Neutrophil (primary cell): ENCODE measurements at regions not wholly inside any gene's neighbourhood (a gene's known extent, or its start where the extent isn't known, plus 50 kb on each side); places are given as distances from the start of the nearest gene placed in this dataset.

Experiments used
- H3K27ac ChIP-seq: fragments of 200-600 bp; sonication (generic); 2 replicates; pipeline ENCODE4 v1.5.1; 2016; ENCODE audit warnings: mild to moderate bottlenecking, moderate library complexity
- H3K27me3 ChIP-seq: fragments of 200-600 bp; sonication (generic); 2 replicates; pipeline ENCODE4 v1.6.0; 2016; ENCODE audit warnings: mild to moderate bottlenecking
- H3K36me3 ChIP-seq: fragments of 200-600 bp; sonication (generic); 2 replicates; pipeline ENCODE4 v1.5.1; 2017
- H3K4me1 ChIP-seq, 2 experiments: fragments of 200-600 bp in 1 of 2; sonication (generic) in 1 of 2; 1 replicate in 1 of 2; 2 replicates in 1 of 2; pipeline versions ENCODE4 v1.5.1 to v1.6.1; 2013 to 2016; ENCODE audit warnings: low read depth in 1 of 2, low read length in 1 of 2, mild to moderate bottlenecking in 1 of 2, moderate library complexity in 1 of 2; ENCODE audit not compliant: control insufficient read depth in 1 of 2, insufficient read depth in 1 of 2
- H3K4me3 ChIP-seq, 2 experiments: fragments of 200-600 bp in 1 of 2; sonication (generic) in 1 of 2; 1 replicate in 1 of 2; 2 replicates in 1 of 2; pipeline ENCODE4 v1.5.1; 2013 to 2016; ENCODE audit warnings: low read depth in 1 of 2, low read length in 1 of 2, mild to moderate bottlenecking in 1 of 2, moderate library complexity in 1 of 2
- H3K9me3 ChIP-seq: fragments of 200-600 bp; sonication (generic); 2 replicates; pipeline ENCODE4 v1.5.1; 2016
- CTCF ChIP-seq: fragments of 200-600 bp; sonication (generic); IDR thresholded peaks from 2 replicates; pipeline ENCODE4 v1.5.1; 2016; ENCODE audit warnings: antibody characterized with exemption

DNA sequence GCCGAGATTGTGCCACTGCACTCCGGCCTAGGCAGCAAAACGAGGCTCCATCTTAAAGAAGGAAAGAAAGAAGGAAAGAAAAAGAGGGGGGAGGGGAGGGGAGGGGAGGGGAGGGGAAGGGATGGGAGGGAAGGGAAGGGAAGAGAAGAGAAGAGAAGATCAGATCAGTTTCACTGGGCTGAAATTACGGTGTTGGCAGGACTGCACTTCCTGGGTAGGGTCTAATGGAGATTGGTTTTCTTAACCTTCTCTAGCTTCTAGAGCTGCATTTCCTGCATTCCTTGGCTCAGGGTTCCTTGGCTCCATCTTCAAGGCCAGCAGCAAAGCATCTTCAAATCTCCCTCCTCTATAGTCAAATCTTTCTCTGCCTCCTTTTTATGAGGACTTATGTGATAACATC lies 349.1 kb upstream of the CRIM1 start:
- no peaks in the 10 kb centered on the region for H3K4me1 ChIP-seq
- H3K9me3 ChIP-seq = no peaks in the 10 kb centered on the region
- H3K4me3 ChIP-seq = no peak overlapping the region
- H3K27ac ChIP-seq = no peak overlapping the region
- H3K27me3 ChIP-seq = no peaks in the 10 kb centered on the region
- no peaks in the 10 kb centered on the region for H3K36me3 ChIP-seq
- no peak for TF ChIP-seq CTCF

GRCh38 chr2:36002941-36003340 lies 352.6 kb upstream of the CRIM1 start:
- no peak for TF ChIP-seq CTCF
- Histone ChIP-seq H3K27me3 (no peaks in the 10 kb centered on the region), H3K27ac (no peak overlapping the region), H3K36me3 (no peaks in the 10 kb centered on the region), H3K4me1 (no peaks in the 10 kb centered on the region), H3K9me3 (no peaks in the 10 kb centered on the region), H3K4me3 (no peak overlapping the region)

DNA sequence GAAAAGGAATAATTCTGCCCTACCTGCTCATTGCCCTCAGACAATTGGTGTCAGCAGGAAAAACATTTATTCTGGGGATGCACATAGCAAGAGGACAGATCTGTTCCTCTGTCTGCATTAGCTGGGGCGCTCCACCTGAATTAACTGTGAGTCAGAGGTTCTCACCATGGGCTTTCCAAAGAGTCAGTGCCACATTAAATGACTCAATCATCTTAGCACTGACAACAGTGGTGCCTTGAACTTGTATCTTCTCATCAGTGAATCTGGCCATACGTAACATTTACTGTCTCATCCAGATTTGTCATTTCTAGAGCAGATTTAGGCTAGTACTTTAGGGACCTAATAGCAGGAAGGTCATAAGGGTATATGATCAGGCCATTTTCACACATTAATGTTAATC lies 358.1 kb upstream of the CRIM1 start:
- H3K36me3 ChIP-seq = no peaks in the 10 kb centered on the region
- no peaks in the 10 kb centered on the region for H3K9me3 ChIP-seq
- H3K27me3 ChIP-seq = no peaks in the 10 kb centered on the region
- TF ChIP-seq CTCF = no peak
- no peaks in the 10 kb centered on the region for H3K4me1 ChIP-seq
- no peak overlapping the region for H3K27ac ChIP-seq
- H3K4me3 ChIP-seq = no peak overlapping the region

DNA sequence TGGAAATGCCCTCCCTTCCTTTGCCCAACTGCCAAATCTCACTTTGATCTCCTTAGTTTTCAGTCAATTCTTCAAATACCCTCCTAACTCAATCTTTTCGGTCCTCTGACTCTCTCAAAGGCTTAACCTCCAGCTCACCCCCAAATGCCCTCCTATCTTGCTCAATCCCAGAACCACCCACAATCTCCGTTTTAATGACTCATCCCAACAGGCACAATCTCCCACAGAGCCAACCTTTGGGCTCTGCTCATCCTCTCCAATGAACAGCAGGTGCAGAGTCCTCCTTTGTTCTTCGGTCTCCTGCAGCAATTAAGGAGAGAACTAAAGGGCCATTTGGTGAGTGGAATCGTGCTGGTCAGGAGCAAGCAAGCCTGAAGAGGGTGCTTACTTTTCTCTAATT lies 366.1 kb upstream of the CRIM1 start:
- H3K27me3 ChIP-seq = no peaks in the 10 kb centered on the region
- no peak for TF ChIP-seq CTCF
- no peaks in the 10 kb centered on the region for H3K36me3 ChIP-seq
- no peak overlapping the region for H3K4me3 ChIP-seq
- H3K9me3 ChIP-seq = no peaks in the 10 kb centered on the region
- H3K4me1 ChIP-seq = no peaks in the 10 kb centered on the region
- no peak overlapping the region for H3K27ac ChIP-seq

DNA sequence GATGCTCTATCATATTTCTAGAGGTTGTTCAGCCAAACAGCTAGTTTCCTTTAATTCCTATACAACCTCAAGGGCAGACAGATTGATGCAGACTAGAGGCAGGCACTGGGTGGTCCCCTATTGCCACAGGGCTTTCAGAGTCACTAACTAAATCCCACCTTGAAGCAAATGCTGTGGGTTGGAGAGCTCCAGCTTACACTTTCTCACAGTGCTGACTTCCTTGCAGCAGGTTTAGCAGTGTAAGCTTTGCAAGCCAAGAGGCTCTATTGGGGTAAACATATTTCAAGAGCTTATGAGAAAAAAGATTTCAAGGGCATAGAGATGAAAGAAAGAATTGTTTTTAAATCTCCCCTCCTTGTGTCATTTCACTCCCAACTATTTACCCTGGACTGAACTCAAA lies 366.5 kb upstream of the CRIM1 start:
- no peak for TF ChIP-seq CTCF
- no peak overlapping the region for H3K4me3 ChIP-seq

GRCh38 chr2:35986871-35987270 lies 368.7 kb upstream of the CRIM1 start:
- no peaks in the 10 kb centered on the region for H3K9me3 ChIP-seq
- H3K4me1 ChIP-seq = no peaks in the 10 kb centered on the region
- no peak for TF ChIP-seq CTCF

More for the DNA sequence above, 366.5 kb upstream of the CRIM1 start:
- Histone ChIP-seq H3K9me3 (no peaks in the 10 kb centered on the region), H3K36me3 (no peaks in the 10 kb centered on the region), H3K27me3 (no peaks in the 10 kb centered on the region), H3K27ac (no peak overlapping the region), H3K4me1 (no peaks in the 10 kb centered on the region)

More at GRCh38 chr2:35986871-35987270, 368.7 kb upstream of the CRIM1 start:
- no peaks in the 10 kb centered on the region for H3K27me3 ChIP-seq
- H3K4me3 ChIP-seq = no peak overlapping the region
- no peaks in the 10 kb centered on the region for H3K36me3 ChIP-seq
- H3K27ac ChIP-seq = no peak overlapping the region
